ENCODE measurements at regions not wholly inside any gene's neighbourhood (a gene's known extent, or its start where the extent isn't known, plus 50 kb on each side); places are given as distances from the start of the nearest gene placed in this dataset.

- no peak overlapping the region for H3K9ac ChIP-seq (ENCODE audit: insufficient read depth in 1 of 2, low read depth in 2 of 2, low read length in 2 of 2)
- no TSS peak for BruUV-seq (replicated peaks)
- H2AFZ ChIP-seq (ENCODE audit: low read depth, low read length), result no peak overlapping the region
- no peaks in the 10 kb centered on the region for H3K27me3 ChIP-seq (ENCODE audit: control insufficient read depth in 2 of 2, insufficient read depth in 2 of 2, low read length in 2 of 2)
- ChIA-PET POLR2A (interaction anchor here (1.0 kb wide), 1 partner anchor 15 kb away, joined by 3 read pairs; no protein-coding TSS in a partner anchor), CTCF (ENCODE audit: low intra/inter-chr PET ratio) (no interaction called here)
- 7% methylated on average over 2 of the region's 2 CpGs for WGBS (ENCODE audit: insufficient coverage, low coverage, missing lambda C conversion rate)
- H3K27ac ChIP-seq (ENCODE audit: extremely low read depth, low read depth, low read length), result no peak overlapping the region
- H3K9me1 ChIP-seq (ENCODE audit: control insufficient read depth, insufficient read depth, low read length), result no peaks in the 10 kb centered on the region
- intact Hi-C loops (cut with micrococcal nuclease), result no loop called here
- H3K4me2 ChIP-seq (ENCODE audit: insufficient read depth, low read length), result no peak overlapping the region
- ATAC-seq (no peak), DNase-seq (ENCODE audit: extremely low read depth in 1 of 4, low spot score in 3 of 4) (no peak), FAIRE-seq (no peak)
- no peaks in the 10 kb centered on the region for H3K79me2 ChIP-seq (ENCODE audit: control insufficient read depth, insufficient read depth, low read length)
- no peak overlapping the region for H3K4me3 ChIP-seq
- no peaks in the 10 kb centered on the region for H3K36me3 ChIP-seq (ENCODE audit: control insufficient read depth, insufficient read depth, low read length)
- H3K4me1 ChIP-seq (replicated peaks in 1 of 2; ENCODE audit: control insufficient read depth in 2 of 2, insufficient read depth in 2 of 2, low read length in 2 of 2), result no peaks in the 10 kb centered on the region
- H3K9me3 ChIP-seq (replicated peaks; ENCODE audit: control insufficient read depth, insufficient read depth, low read depth, low read length), result no peaks in the 10 kb centered on the region
- in situ Hi-C loops (cut with MboI), result no loop called here
- H4K20me1 ChIP-seq (replicated peaks; ENCODE audit: control insufficient read depth, insufficient read depth, low read length), result no peaks in the 10 kb centered on the region
- TF ChIP-seq NFE2 (IDR thresholded peaks at IDR 0.05; ENCODE audit: low read depth) (peak; percentile 74), NR2C1 (IDR thresholded peaks at IDR 0.05) (no peak), NR2C1 (tag; IDR thresholded peaks at IDR 0.05) (no peak), MAFK (IDR thresholded peaks at IDR 0.05; ENCODE audit: low read length) (peak; percentile 39; the same call in 1 of the 2 replicates), NFYB (IDR thresholded peaks at IDR 0.05; ENCODE audit: extremely low read depth, insufficient read length) (no peak), NONO (IDR thresholded peaks at IDR 0.05; ENCODE audit: low read depth in 2 of 2, low read length in 1 of 2) (no peak), TEAD4 (IDR thresholded peaks at IDR 0.05; ENCODE audit: low read length) (no peak), TEAD4 (CRISPR knock-in tag; IDR thresholded peaks at IDR 0.05; ENCODE audit: borderline replicate concordance) (no peak), KLF1 (tag; IDR thresholded peaks at IDR 0.05) (no peak), ARID4B (CRISPR knock-in tag; IDR thresholded peaks at IDR 0.05) (no peak), HEY1 (CRISPR knock-in tag; IDR thresholded peaks at IDR 0.05; ENCODE audit: borderline replicate concordance) (no peak), ZNF316 (IDR thresholded peaks at IDR 0.05) (peak; percentile 82), BCL6 (CRISPR knock-in tag; IDR thresholded peaks at IDR 0.05) (no peak), ZNF444 (CRISPR knock-in tag; IDR thresholded peaks at IDR 0.05) (no peak), MAFG (tag; conservative IDR thresholded peaks at IDR 0.05) (peak; percentile 86)
- TF ChIP-seq, protein P1, sequence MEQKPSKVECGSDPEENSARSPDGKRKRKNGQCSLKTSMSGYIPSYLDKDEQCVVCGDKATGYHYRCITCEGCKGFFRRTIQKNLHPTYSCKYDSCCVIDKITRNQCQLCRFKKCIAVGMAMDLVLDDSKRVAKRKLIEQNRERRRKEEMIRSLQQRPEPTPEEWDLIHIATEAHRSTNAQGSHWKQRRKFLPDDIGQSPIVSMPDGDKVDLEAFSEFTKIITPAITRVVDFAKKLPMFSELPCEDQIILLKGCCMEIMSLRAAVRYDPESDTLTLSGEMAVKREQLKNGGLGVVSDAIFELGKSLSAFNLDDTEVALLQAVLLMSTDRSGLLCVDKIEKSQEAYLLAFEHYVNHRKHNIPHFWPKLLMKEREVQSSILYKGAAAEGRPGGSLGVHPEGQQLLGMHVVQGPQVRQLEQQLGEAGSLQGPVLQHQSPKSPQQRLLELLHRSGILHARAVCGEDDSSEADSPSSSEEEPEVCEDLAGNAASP (IDR thresholded peaks at IDR 0.05), result no peak
These were observed 169.0 kb downstream of the NRIP1 start for GRCh38 chr21:14895792-14896191.

Measured in K562 (cell line).